HEK293 (cell line): ENCODE measurements at regions not wholly inside any gene's neighbourhood (a gene's known extent, or its start where the extent isn't known, plus 50 kb on each side); places are given as distances from the start of the nearest gene placed in this dataset.

Source experiments
- CTCF ChIA-PET: fragments of 350-600 bp; formaldehyde crosslinking; extraction: SDS; loops from one replicate; lab custom pipeline; 2021; ENCODE audit warnings: antibody characterized with exemption; lab: Yijun Ruan, JAX
- POLR2A ChIA-PET: fragments of 300-600 bp; formaldehyde crosslinking; extraction: SDS; loops from one replicate; lab custom pipeline; 2020; ENCODE audit warnings: antibody characterized with exemption, inconsistent platforms; lab: Yijun Ruan, JAX
- H3K27ac ChIP-seq: fragments of 200-500 bp; sonication (Bioruptor generic); 2 replicates; pipeline ENCODE4 v1.5.1; 2014; ENCODE audit warnings: low read depth, low read length, control low read depth, inconsistent platforms; ENCODE audit errors: extremely low read depth
- H3K36me3 ChIP-seq, 2 experiments: fragments of 200-500 bp in 1 of 2; sonication (Bioruptor generic) in 1 of 2; 1 replicate in 1 of 2; 2 replicates in 1 of 2; pipeline ENCODE4 v1.5.1; 2014 to 2017; ENCODE audit warnings: inconsistent platforms in 2 of 2, low read length in 2 of 2; ENCODE audit not compliant: control insufficient read depth in 2 of 2, insufficient read depth in 1 of 2
- H3K4me1 ChIP-seq: fragments of 200-500 bp; sonication (Bioruptor generic); 2 replicates; pipeline ENCODE4 v1.5.1; 2014; ENCODE audit warnings: mild to moderate bottlenecking, low read length, inconsistent platforms; ENCODE audit not compliant: control insufficient read depth, insufficient read depth
- H3K4me3 ChIP-seq: 2 replicates; pipeline ENCODE4 v1.5.1; 2011; ENCODE audit warnings: low read depth, mild to moderate bottlenecking, control low read depth, low read length, moderate library complexity
- H3K9me3 ChIP-seq: fragments of 200-500 bp; sonication (Bioruptor generic); 2 replicates; pipeline ENCODE4 v1.5.1; 2014; ENCODE audit warnings: low read depth, low read length, inconsistent platforms; ENCODE audit not compliant: control insufficient read depth, insufficient read depth
- SP7 ChIP-seq: fragments of 450-650 bp; formaldehyde crosslinking; IDR thresholded peaks from 2 replicates; pipeline ENCODE4 v1.5.1; 2016; ENCODE audit warnings: missing biosample characterization, missing genetic modification characterization
- ZBTB17 ChIP-seq: fragments of 450-650 bp; formaldehyde crosslinking; IDR thresholded peaks from 2 replicates; pipeline ENCODE4 v1.5.1; 2016; ENCODE audit warnings: missing biosample characterization, missing genetic modification characterization
- ZBTB26 ChIP-seq: fragments of 450-650 bp; formaldehyde crosslinking; optimal IDR thresholded peaks from 2 replicates; pipeline ENCODE3; 2016; ENCODE audit warnings: missing biosample characterization, mild to moderate bottlenecking, missing genetic modification characterization
- ZBTB48 ChIP-seq: fragments of 450-650 bp; formaldehyde crosslinking; IDR thresholded peaks from 2 replicates; pipeline ENCODE4 v1.5.1; 2016; ENCODE audit warnings: missing biosample characterization, missing genetic modification characterization
- ZBTB7A ChIP-seq: fragments of 450-650 bp; formaldehyde crosslinking; IDR thresholded peaks from 2 replicates; pipeline ENCODE4 v1.5.1; 2016; ENCODE audit warnings: low read depth, missing biosample characterization, missing genetic modification characterization
- ZNF148 ChIP-seq: fragments of 450-650 bp; formaldehyde crosslinking; IDR thresholded peaks from 2 replicates; pipeline ENCODE4 v1.5.0; 2017; ENCODE audit warnings: missing biosample characterization, missing genetic modification characterization, borderline replicate concordance
- ZNF23 ChIP-seq: fragments of 450-650 bp; formaldehyde crosslinking; IDR thresholded peaks from 2 replicates; pipeline ENCODE4 v1.5.1; 2016; ENCODE audit warnings: missing biosample characterization, missing genetic modification characterization, borderline replicate concordance
- ZNF350 ChIP-seq: fragments of 450-650 bp; formaldehyde crosslinking; IDR thresholded peaks from 2 replicates; pipeline ENCODE4 v1.5.0; 2017; ENCODE audit warnings: missing biosample characterization, mild to moderate bottlenecking, missing genetic modification characterization
- ZNF404 ChIP-seq: fragments of 450-650 bp; formaldehyde crosslinking; IDR thresholded peaks from 2 replicates; pipeline ENCODE4 v1.5.1; 2017; ENCODE audit warnings: missing biosample characterization, missing genetic modification characterization
- ZNF514 ChIP-seq: fragments of 450-650 bp; formaldehyde crosslinking; IDR thresholded peaks from 2 replicates; pipeline ENCODE4 v1.5.1; 2016; ENCODE audit warnings: missing biosample characterization, missing genetic modification characterization
- ZNF654 ChIP-seq: fragments of 450-650 bp; formaldehyde crosslinking; IDR thresholded peaks from 2 replicates; pipeline ENCODE4 v1.5.1; 2016; ENCODE audit warnings: low read depth, missing biosample characterization, missing genetic modification characterization
- ZNF707 ChIP-seq: fragments of 450-650 bp; formaldehyde crosslinking; IDR thresholded peaks from 2 replicates; pipeline ENCODE4 v1.5.1; 2016; ENCODE audit warnings: missing biosample characterization, missing genetic modification characterization
- ZNF843 ChIP-seq: fragments of 450-650 bp; formaldehyde crosslinking; IDR thresholded peaks from 2 replicates; pipeline ENCODE4 v1.5.1; 2016; ENCODE audit warnings: missing biosample characterization, missing genetic modification characterization
- TF ChIP-seq, protein P1 (sequence below): fragments of 450-650 bp; formaldehyde crosslinking; IDR thresholded peaks from 2 replicates; pipeline ENCODE4 v1.5.1; 2016; ENCODE audit warnings: missing biosample characterization, missing genetic modification characterization
- TF ChIP-seq, protein P2 (sequence below): fragments of 450-650 bp; formaldehyde crosslinking; IDR thresholded peaks from 2 replicates; pipeline ENCODE4 v1.5.1; 2016; ENCODE audit warnings: missing biosample characterization, missing genetic modification characterization
- TF ChIP-seq, protein P3 (sequence below): fragments of 450-650 bp; formaldehyde crosslinking; IDR thresholded peaks from 2 replicates; pipeline ENCODE4 v1.5.1; 2017; ENCODE audit warnings: missing biosample characterization, missing genetic modification characterization

- no peak for TF ChIP-seq ZNF707
- no peak for TF ChIP-seq ZNF514 (tag by site-specific recombination)
Measured at GRCh38 chr4:89486673-89487072, 179.1 kb upstream of the GPRIN3 start (continued).

- Histone ChIP-seq H3K9me3 (no peaks in the 10 kb centered on the region), H3K4me1 (no peaks in the 10 kb centered on the region), H3K36me3 (no peaks in the 10 kb centered on the region), H3K4me3 (no peak overlapping the region), H3K27ac (no peak overlapping the region)
- no peak for TF ChIP-seq ZBTB7A
- no peak for TF ChIP-seq ZBTB48
- TF ChIP-seq, protein P1, sequence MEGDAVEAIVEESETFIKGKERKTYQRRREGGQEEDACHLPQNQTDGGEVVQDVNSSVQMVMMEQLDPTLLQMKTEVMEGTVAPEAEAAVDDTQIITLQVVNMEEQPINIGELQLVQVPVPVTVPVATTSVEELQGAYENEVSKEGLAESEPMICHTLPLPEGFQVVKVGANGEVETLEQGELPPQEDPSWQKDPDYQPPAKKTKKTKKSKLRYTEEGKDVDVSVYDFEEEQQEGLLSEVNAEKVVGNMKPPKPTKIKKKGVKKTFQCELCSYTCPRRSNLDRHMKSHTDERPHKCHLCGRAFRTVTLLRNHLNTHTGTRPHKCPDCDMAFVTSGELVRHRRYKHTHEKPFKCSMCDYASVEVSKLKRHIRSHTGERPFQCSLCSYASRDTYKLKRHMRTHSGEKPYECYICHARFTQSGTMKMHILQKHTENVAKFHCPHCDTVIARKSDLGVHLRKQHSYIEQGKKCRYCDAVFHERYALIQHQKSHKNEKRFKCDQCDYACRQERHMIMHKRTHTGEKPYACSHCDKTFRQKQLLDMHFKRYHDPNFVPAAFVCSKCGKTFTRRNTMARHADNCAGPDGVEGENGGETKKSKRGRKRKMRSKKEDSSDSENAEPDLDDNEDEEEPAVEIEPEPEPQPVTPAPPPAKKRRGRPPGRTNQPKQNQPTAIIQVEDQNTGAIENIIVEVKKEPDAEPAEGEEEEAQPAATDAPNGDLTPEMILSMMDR (tag by site-specific recombination), result peak; percentile 22; the same call in 1 of the 2 replicates
- TF ChIP-seq SP7 (tag by site-specific recombination), result no peak
- TF ChIP-seq ZNF350 (tag by site-specific recombination), result no peak
- TF ChIP-seq ZBTB17 (tag by site-specific recombination), result peak; percentile 49; the same call in 1 of the 2 replicates
- TF ChIP-seq, protein P2, sequence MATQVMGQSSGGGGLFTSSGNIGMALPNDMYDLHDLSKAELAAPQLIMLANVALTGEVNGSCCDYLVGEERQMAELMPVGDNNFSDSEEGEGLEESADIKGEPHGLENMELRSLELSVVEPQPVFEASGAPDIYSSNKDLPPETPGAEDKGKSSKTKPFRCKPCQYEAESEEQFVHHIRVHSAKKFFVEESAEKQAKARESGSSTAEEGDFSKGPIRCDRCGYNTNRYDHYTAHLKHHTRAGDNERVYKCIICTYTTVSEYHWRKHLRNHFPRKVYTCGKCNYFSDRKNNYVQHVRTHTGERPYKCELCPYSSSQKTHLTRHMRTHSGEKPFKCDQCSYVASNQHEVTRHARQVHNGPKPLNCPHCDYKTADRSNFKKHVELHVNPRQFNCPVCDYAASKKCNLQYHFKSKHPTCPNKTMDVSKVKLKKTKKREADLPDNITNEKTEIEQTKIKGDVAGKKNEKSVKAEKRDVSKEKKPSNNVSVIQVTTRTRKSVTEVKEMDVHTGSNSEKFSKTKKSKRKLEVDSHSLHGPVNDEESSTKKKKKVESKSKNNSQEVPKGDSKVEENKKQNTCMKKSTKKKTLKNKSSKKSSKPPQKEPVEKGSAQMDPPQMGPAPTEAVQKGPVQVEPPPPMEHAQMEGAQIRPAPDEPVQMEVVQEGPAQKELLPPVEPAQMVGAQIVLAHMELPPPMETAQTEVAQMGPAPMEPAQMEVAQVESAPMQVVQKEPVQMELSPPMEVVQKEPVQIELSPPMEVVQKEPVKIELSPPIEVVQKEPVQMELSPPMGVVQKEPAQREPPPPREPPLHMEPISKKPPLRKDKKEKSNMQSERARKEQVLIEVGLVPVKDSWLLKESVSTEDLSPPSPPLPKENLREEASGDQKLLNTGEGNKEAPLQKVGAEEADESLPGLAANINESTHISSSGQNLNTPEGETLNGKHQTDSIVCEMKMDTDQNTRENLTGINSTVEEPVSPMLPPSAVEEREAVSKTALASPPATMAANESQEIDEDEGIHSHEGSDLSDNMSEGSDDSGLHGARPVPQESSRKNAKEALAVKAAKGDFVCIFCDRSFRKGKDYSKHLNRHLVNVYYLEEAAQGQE (tag by site-specific recombination), result no peak
- peak; percentile 48 for TF ChIP-seq ZNF654
- no peak for TF ChIP-seq ZNF148 (tag by site-specific recombination)
- TF ChIP-seq ZNF23 (tag by site-specific recombination), result no peak
- POLR2A ChIA-PET, result no interaction called here
- CTCF ChIA-PET, result interaction anchor here (0.6 to 1.2 kb wide), 8 partner anchors 11 to 882 kb away, joined by 3 to 7 read pairs (median 4); no protein-coding TSS in a partner anchor
Measured at GRCh38 chr4:89486042-89486441, 178.4 kb upstream of the GPRIN3 start.

GRCh38 chr4:89483833-89484232 lies 176.2 kb upstream of the GPRIN3 start:
- TF ChIP-seq ZBTB26 (tag by site-specific recombination) (no peak), ZNF843 (tag by site-specific recombination) (no peak), ZNF404 (tag by site-specific recombination) (no peak)
- TF ChIP-seq, protein P3, sequence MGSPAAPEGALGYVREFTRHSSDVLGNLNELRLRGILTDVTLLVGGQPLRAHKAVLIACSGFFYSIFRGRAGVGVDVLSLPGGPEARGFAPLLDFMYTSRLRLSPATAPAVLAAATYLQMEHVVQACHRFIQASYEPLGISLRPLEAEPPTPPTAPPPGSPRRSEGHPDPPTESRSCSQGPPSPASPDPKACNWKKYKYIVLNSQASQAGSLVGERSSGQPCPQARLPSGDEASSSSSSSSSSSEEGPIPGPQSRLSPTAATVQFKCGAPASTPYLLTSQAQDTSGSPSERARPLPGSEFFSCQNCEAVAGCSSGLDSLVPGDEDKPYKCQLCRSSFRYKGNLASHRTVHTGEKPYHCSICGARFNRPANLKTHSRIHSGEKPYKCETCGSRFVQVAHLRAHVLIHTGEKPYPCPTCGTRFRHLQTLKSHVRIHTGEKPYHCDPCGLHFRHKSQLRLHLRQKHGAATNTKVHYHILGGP (tag by site-specific recombination), result no peak
- ChIA-PET POLR2A (no interaction called here), CTCF (interaction anchor here (0.9 kb wide), 1 partner anchor 13 kb away, joined by 3 read pairs; no protein-coding TSS in a partner anchor)

More at GRCh38 chr4:89483833-89484232, 176.2 kb upstream of the GPRIN3 start:
- H3K9me3 ChIP-seq, result no peaks in the 10 kb centered on the region
- H3K36me3 ChIP-seq, result no peaks in the 10 kb centered on the region
- no peaks in the 10 kb centered on the region for H3K4me1 ChIP-seq
- H3K27ac ChIP-seq, result no peak overlapping the region
- no peak overlapping the region for H3K4me3 ChIP-seq
